HEK293 (cell line): ENCODE measurements at regions not wholly inside any gene's neighbourhood (a gene's known extent, or its start where the extent isn't known, plus 50 kb on each side); places are given as distances from the start of the nearest gene placed in this dataset.

Experiments
- CTCF ChIA-PET: fragments of 350-600 bp; formaldehyde crosslinking; extraction: SDS; loops from one replicate; lab custom pipeline; 2021; ENCODE audit warnings: antibody characterized with exemption; lab: Yijun Ruan, JAX
- POLR2A ChIA-PET: fragments of 300-600 bp; formaldehyde crosslinking; extraction: SDS; loops from one replicate; lab custom pipeline; 2020; ENCODE audit warnings: antibody characterized with exemption, inconsistent platforms; lab: Yijun Ruan, JAX
- H3K27ac ChIP-seq: fragments of 200-500 bp; sonication (Bioruptor generic); 2 replicates; pipeline ENCODE4 v1.5.1; 2014; ENCODE audit warnings: low read depth, low read length, control low read depth, inconsistent platforms; ENCODE audit errors: extremely low read depth
- H3K36me3 ChIP-seq, 2 experiments: fragments of 200-500 bp in 1 of 2; sonication (Bioruptor generic) in 1 of 2; 1 replicate in 1 of 2; 2 replicates in 1 of 2; pipeline ENCODE4 v1.5.1; 2014 to 2017; ENCODE audit warnings: inconsistent platforms in 2 of 2, low read length in 2 of 2; ENCODE audit not compliant: control insufficient read depth in 2 of 2, insufficient read depth in 1 of 2
- H3K4me1 ChIP-seq: fragments of 200-500 bp; sonication (Bioruptor generic); 2 replicates; pipeline ENCODE4 v1.5.1; 2014; ENCODE audit warnings: mild to moderate bottlenecking, low read length, inconsistent platforms; ENCODE audit not compliant: control insufficient read depth, insufficient read depth
- H3K4me3 ChIP-seq: 2 replicates; pipeline ENCODE4 v1.5.1; 2011; ENCODE audit warnings: low read depth, mild to moderate bottlenecking, control low read depth, low read length, moderate library complexity
- H3K9me3 ChIP-seq: fragments of 200-500 bp; sonication (Bioruptor generic); 2 replicates; pipeline ENCODE4 v1.5.1; 2014; ENCODE audit warnings: low read depth, low read length, inconsistent platforms; ENCODE audit not compliant: control insufficient read depth, insufficient read depth
- FEZF1 ChIP-seq: fragments of 450-650 bp; formaldehyde crosslinking; IDR thresholded peaks from 2 replicates; pipeline ENCODE4 v1.5.1; 2016; ENCODE audit warnings: missing biosample characterization, missing genetic modification characterization
- GFI1B ChIP-seq: fragments of 450-650 bp; formaldehyde crosslinking; IDR thresholded peaks from 2 replicates; pipeline ENCODE4 v1.5.1; 2016; ENCODE audit warnings: missing biosample characterization, missing genetic modification characterization
- GLI4 ChIP-seq: fragments of 450-650 bp; formaldehyde crosslinking; IDR thresholded peaks from 2 replicates; pipeline ENCODE4 v1.5.1; 2016; ENCODE audit warnings: missing biosample characterization, missing genetic modification characterization
- HIC1 ChIP-seq: fragments of 450-650 bp; formaldehyde crosslinking; IDR thresholded peaks from 2 replicates; pipeline ENCODE4 v1.5.1; 2016; ENCODE audit warnings: missing biosample characterization, missing genetic modification characterization
- HOXD13 ChIP-seq: sonication (generic); formaldehyde crosslinking; IDR thresholded peaks from 2 replicates; pipeline ENCODE4 v1.8.0; 2022; ENCODE audit warnings: missing genetic modification reagents, borderline replicate concordance
- KLF8 ChIP-seq: fragments of 450-650 bp; formaldehyde crosslinking; IDR thresholded peaks from 2 replicates; pipeline ENCODE4 v1.5.1; 2016; ENCODE audit warnings: missing biosample characterization, missing genetic modification characterization
- RBAK ChIP-seq: fragments of 450-650 bp; formaldehyde crosslinking; IDR thresholded peaks from 2 replicates; pipeline ENCODE4 v1.5.1; 2016; ENCODE audit warnings: missing biosample characterization, missing genetic modification characterization
- ZBTB20 ChIP-seq: fragments of 450-650 bp; formaldehyde crosslinking; IDR thresholded peaks from 2 replicates; pipeline ENCODE4 v1.5.1; 2016; ENCODE audit warnings: missing biosample characterization, missing genetic modification characterization
- ZBTB7A ChIP-seq: fragments of 450-650 bp; formaldehyde crosslinking; IDR thresholded peaks from 2 replicates; pipeline ENCODE4 v1.5.1; 2016; ENCODE audit warnings: low read depth, missing biosample characterization, missing genetic modification characterization
- ZFP69B ChIP-seq: fragments of 450-650 bp; formaldehyde crosslinking; IDR thresholded peaks from 2 replicates; pipeline ENCODE4 v1.5.1; 2016; ENCODE audit warnings: missing biosample characterization, missing genetic modification characterization
- ZNF121 ChIP-seq: fragments of 450-650 bp; formaldehyde crosslinking; IDR thresholded peaks from 2 replicates; pipeline ENCODE4 v1.5.1; 2016; ENCODE audit warnings: missing biosample characterization, missing genetic modification characterization
- ZNF280D ChIP-seq: fragments of 450-650 bp; formaldehyde crosslinking; IDR thresholded peaks from 2 replicates; pipeline ENCODE4 v1.5.1; 2016; ENCODE audit warnings: missing biosample characterization, missing genetic modification characterization
- ZNF394 ChIP-seq: fragments of 450-650 bp; formaldehyde crosslinking; IDR thresholded peaks from 2 replicates; pipeline ENCODE4 v1.5.1; 2016; ENCODE audit warnings: missing biosample characterization, missing genetic modification characterization, mild to moderate bottlenecking, moderate library complexity, borderline replicate concordance
- ZNF398 ChIP-seq: fragments of 450-650 bp; formaldehyde crosslinking; IDR thresholded peaks from 2 replicates; pipeline ENCODE4 v1.5.1; 2017; ENCODE audit warnings: missing biosample characterization, missing genetic modification characterization
- ZNF449 ChIP-seq: fragments of 450-650 bp; formaldehyde crosslinking; IDR thresholded peaks from 2 replicates; pipeline ENCODE4 v1.5.1; 2017; ENCODE audit warnings: missing biosample characterization, mild to moderate bottlenecking, missing genetic modification characterization, moderate library complexity
- ZNF529 ChIP-seq: fragments of 450-650 bp; formaldehyde crosslinking; IDR thresholded peaks from 2 replicates; pipeline ENCODE4 v1.5.1; 2017; ENCODE audit warnings: missing genetic modification characterization, missing biosample characterization; ENCODE audit not compliant: insufficient replicate concordance
- ZNF558 ChIP-seq: fragments of 450-650 bp; formaldehyde crosslinking; IDR thresholded peaks from 2 replicates; pipeline ENCODE4 v1.5.1; 2016; ENCODE audit warnings: missing biosample characterization, missing genetic modification characterization
- ZNF621 ChIP-seq: fragments of 450-650 bp; formaldehyde crosslinking; IDR thresholded peaks from 2 replicates; pipeline ENCODE4 v1.5.1; 2017; ENCODE audit warnings: missing biosample characterization, missing genetic modification characterization
- ZNF626 ChIP-seq: fragments of 450-650 bp; sonication (Bioruptor Pico); formaldehyde crosslinking; IDR thresholded peaks from 2 replicates; pipeline ENCODE4 v1.5.1; 2018; ENCODE audit warnings: missing biosample characterization, missing genetic modification characterization, inconsistent platforms
- ZNF654 ChIP-seq: fragments of 450-650 bp; formaldehyde crosslinking; IDR thresholded peaks from 2 replicates; pipeline ENCODE4 v1.5.1; 2016; ENCODE audit warnings: low read depth, missing biosample characterization, missing genetic modification characterization
- ZNF701 ChIP-seq: fragments of 450-650 bp; formaldehyde crosslinking; IDR thresholded peaks from 2 replicates; pipeline ENCODE4 v1.5.1; 2016; ENCODE audit warnings: missing biosample characterization, missing genetic modification characterization
- ZNF704 ChIP-seq: fragments of 450-650 bp; formaldehyde crosslinking; IDR thresholded peaks from 2 replicates; pipeline ENCODE4 v1.5.1; 2016; ENCODE audit warnings: missing biosample characterization, missing genetic modification characterization
- ZNF777 ChIP-seq: fragments of 450-650 bp; formaldehyde crosslinking; IDR thresholded peaks from 2 replicates; pipeline ENCODE4 v1.5.1; 2017; ENCODE audit warnings: missing biosample characterization, missing genetic modification characterization, borderline replicate concordance
- ZXDB ChIP-seq: fragments of 450-650 bp; formaldehyde crosslinking; IDR thresholded peaks from 2 replicates; pipeline ENCODE4 v1.5.1; 2016; ENCODE audit warnings: missing biosample characterization, missing genetic modification characterization

GRCh38 chr5:156245895-156246294, 81.1 kb upstream of the SGCD start:
- H3K4me1 ChIP-seq = no peaks in the 10 kb centered on the region
- H3K9me3 ChIP-seq = no peaks in the 10 kb centered on the region
- H3K27ac ChIP-seq = no peak overlapping the region
- TF ChIP-seq ZNF621 (tag by site-specific recombination) (no peak), ZXDB (tag by site-specific recombination) (no peak), ZBTB20 (no peak), ZNF701 (tag by site-specific recombination) (no peak), KLF8 (tag by site-specific recombination) (no peak), ZNF394 (no peak), ZNF626 (tag by site-specific recombination) (no peak), ZNF529 (tag by site-specific recombination) (no peak), ZNF449 (tag by site-specific recombination) (no peak), ZNF558 (tag by site-specific recombination) (no peak)
- TF ChIP-seq, all 188 proteins: peak for 0
- no peak overlapping the region for H3K4me3 ChIP-seq
- CTCF ChIA-PET = no interaction called here
- POLR2A ChIA-PET = no interaction called here
- H3K36me3 ChIP-seq = no peaks in the 10 kb centered on the region

GRCh38 chr5:156251076-156251475, 75.9 kb upstream of the SGCD start:
- Histone ChIP-seq H3K4me3 (no peak overlapping the region), H3K36me3 (no peaks in the 10 kb centered on the region), H3K4me1 (no peaks in the 10 kb centered on the region), H3K9me3 (no peaks in the 10 kb centered on the region), H3K27ac (no peak overlapping the region)
- CTCF ChIA-PET = no interaction called here
- no peak for TF ChIP-seq ZNF280D
- no peak for TF ChIP-seq KLF8 (tag by site-specific recombination)
- no peak for TF ChIP-seq HOXD13 (CRISPR knock-in tag)
- no peak for TF ChIP-seq ZNF704 (tag by site-specific recombination)
- no peak for TF ChIP-seq ZNF121 (tag by site-specific recombination)
- no peak for TF ChIP-seq ZFP69B
- no peak for TF ChIP-seq ZNF654 (tag by site-specific recombination)
- POLR2A ChIA-PET = no interaction called here

GRCh38 chr5:156253130-156253529, 73.8 kb upstream of the SGCD start:
- ChIA-PET POLR2A (no interaction called here), CTCF (interaction anchor here (0.6 kb wide), 1 partner anchor 430 kb away, joined by 4 read pairs; no protein-coding TSS in a partner anchor)
- Histone ChIP-seq H3K4me3 (no peak overlapping the region), H3K9me3 (no peaks in the 10 kb centered on the region), H3K27ac (no peak overlapping the region), H3K36me3 (no peaks in the 10 kb centered on the region), H3K4me1 (no peaks in the 10 kb centered on the region)
- no peak for TF ChIP-seq RBAK (tag by site-specific recombination)
- TF ChIP-seq HIC1 (tag by site-specific recombination) = no peak
- no peak for TF ChIP-seq GLI4 (tag by site-specific recombination)
- TF ChIP-seq ZNF777 (tag by site-specific recombination) = no peak
- TF ChIP-seq FEZF1 = no peak
- TF ChIP-seq GFI1B (tag by site-specific recombination) = no peak
- TF ChIP-seq ZBTB7A = no peak
- TF ChIP-seq ZNF398 (tag by site-specific recombination) = no peak
